Left renal pelvis (tissue), 4 donors: ENCODE measurements at regions not wholly inside any gene's neighbourhood (a gene's known extent, or its start where the extent isn't known, plus 50 kb on each side); places are given as distances from the start of the nearest gene placed in this dataset.
"Not testable (repeated sequence)": the region's sequence is repeated elsewhere in the genome, so short reads cannot be mapped to it uniquely, and the experiment has no call there.

Experiments
- DNase-seq, 4 donors: peaks; one replicate each; pipeline ENCODE4 v3.0.0-alpha.2; 2013; ENCODE audit warnings: low read depth in 4 of 4, low spot score in 3 of 4

- no peak for DNase-seq
Measured at GRCh38 chr2:238774980-238775509, 72.8 kb upstream of the TWIST2 start.

GRCh38 chr2:238775591-238775990 is 72.3 kb upstream of the TWIST2 start:
- no peak for DNase-seq

DNA sequence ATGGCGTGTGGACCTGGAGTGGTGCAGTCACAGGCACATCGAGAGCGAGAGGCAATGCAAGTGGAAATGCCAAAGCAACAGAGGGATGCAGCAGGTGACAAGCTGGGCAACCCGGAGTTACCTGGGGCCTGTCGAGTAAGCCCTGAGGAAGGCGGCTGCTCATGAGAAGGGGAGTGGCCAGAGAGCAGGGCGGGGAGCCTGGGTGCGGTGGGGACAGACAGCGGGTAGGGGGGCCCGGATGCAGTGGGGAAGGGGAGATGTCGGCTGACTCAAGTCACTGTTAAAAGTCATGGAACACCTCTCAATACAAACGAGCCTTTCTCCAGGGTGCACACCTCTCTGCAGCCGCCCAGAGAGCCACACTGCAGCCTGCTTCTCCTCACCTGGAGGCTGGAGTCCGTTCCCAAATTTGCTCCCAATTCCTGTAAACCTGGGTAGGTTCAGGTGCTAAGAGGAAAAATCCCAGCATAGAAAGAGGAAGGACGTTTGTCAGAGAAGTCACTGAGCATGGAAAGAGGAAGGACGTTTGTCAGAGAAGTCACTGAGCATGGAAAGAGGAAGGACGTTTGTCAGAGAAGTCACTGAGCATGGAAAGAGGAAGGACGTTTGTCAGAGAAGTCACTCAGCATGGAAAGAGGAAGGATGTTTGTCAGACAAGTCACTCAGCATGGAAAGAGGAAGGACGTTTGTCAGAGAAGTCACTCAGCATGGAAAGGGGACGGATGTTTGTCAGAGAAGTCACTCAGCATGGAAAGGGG is 71.7 kb upstream of the TWIST2 start:
- no peak for DNase-seq

GRCh38 chr2:238776761-238777046 is 71.2 kb upstream of the TWIST2 start:
- not testable (repeated sequence) for DNase-seq

DNA sequence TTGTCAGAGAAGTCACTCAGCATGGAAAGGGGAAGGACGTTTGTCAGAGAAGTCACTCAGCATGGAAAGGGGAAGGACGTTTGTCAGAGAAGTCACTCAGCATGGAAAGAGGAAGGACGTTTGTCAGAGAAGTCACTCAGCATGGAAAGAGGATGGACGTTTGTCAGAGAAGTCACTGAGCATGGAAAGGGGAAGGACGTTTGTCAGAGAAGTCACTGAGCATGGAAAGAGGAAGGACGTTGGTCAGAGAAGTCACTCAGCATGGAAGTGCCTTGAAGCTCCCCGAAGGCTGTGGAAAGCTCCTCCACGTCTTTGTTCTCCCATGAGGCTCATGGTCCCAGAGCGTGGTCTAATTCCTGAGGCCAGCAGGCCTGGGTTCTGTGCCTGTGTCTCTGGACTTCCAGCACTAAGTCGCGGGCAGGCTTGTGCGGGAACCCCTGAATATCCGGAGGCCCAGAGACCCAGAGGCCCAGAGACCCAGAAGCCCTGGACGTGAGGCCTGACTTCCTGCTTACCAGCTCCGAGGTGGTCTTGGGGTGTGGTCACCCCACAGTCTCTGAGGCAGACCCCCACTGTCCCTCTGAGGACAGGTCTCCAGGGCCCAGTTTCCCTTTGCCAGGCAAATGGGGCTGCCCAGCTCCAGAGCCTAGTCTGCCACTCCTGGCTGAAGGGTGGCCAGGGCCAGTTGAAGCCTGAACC is 70.4 kb upstream of the TWIST2 start:
- DNase-seq = no peak

GRCh38 chr2:238784671-238785527 is 63.0 kb upstream of the TWIST2 start:
- DNase-seq = peak in 1 of 4 donors; percentile 47

DNA sequence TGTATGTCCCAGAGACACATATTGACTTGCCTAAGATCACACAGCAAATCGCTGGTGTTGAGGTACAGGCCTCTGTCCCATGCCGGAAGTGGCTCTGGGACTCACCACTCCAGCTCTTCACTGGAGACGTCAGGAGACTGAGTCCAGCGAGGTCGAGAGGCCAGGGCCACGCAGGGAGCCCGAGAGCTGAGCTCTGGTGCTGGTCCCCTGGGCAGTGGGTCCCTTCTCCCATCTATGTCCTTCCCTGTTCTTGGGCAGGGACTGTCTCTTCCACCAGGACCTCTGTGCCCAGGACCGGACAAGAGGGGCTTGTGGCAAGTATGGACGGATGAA is 62.4 kb upstream of the TWIST2 start:
- DNase-seq = no peak

GRCh38 chr2:238786379-238786778 is 61.5 kb upstream of the TWIST2 start:
- DNase-seq = no peak

GRCh38 chr2:238786792-238787490 is 60.9 kb upstream of the TWIST2 start:
- no peak for DNase-seq

DNA sequence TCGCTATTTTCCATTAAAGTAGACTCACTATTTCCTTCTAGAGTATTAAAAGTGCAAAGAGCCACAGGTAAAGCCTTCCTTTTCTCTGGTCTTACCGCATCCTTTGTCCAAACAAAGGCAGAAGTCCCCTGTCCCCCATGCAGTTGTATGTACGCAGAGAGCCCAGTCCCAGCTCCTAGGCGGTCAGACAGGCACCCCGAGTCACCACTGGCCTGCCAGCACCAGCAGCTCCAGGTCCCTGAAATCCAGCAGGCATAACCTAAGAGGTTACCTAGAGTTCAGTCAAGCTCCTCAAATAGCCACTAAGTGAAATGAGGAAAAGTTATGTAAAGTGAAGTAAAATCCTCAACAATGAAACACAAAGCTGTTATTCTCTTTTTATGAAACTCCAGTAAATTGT is 60.4 kb upstream of the TWIST2 start:
- DNase-seq = no peak

GRCh38 chr2:238789317-238789806 is 58.5 kb upstream of the TWIST2 start:
- no peak for DNase-seq

- peak in 1 of 4 donors; percentile 24 for DNase-seq
Measured at GRCh38 chr2:238790126-238790832, 57.6 kb upstream of the TWIST2 start.

- DNase-seq = no peak
Measured at GRCh38 chr2:238790833-238791230, 57.1 kb upstream of the TWIST2 start.

- no peak for DNase-seq
Measured at GRCh38 chr2:238791354-238791753, 56.5 kb upstream of the TWIST2 start.

GRCh38 chr2:238793306-238793705 is 54.6 kb upstream of the TWIST2 start:
- no peak for DNase-seq

GRCh38 chr2:238793801-238794449 is 54.0 kb upstream of the TWIST2 start:
- no peak for DNase-seq

GRCh38 chr2:238796223-238796885 is 51.5 kb upstream of the TWIST2 start:
- DNase-seq = no peak

GRCh38 chr2:238797537-238797936 is 50.3 kb upstream of the TWIST2 start:
- no peak for DNase-seq
